Neural progenitor cell (in vitro differentiated cells): ENCODE measurements at regions not wholly inside any gene's neighbourhood (a gene's known extent, or its start where the extent isn't known, plus 50 kb on each side); places are given as distances from the start of the nearest gene placed in this dataset.

Experiments used
- DNase-seq: peaks from one replicate; pipeline ENCODE4 v3.0.0-alpha.2; 2016; ENCODE audit warnings: low spot score
- H2AFZ ChIP-seq: fragments of 200-600 bp; sonication (generic); replicated peaks from 2 replicates; pipeline ENCODE4 v1.6.1; 2016; ENCODE audit warnings: antibody characterized with exemption
- H3F3A ChIP-seq: fragments of 200-600 bp; sonication (generic); 2 replicates; pipeline ENCODE4 v1.6.1; 2016; ENCODE audit warnings: antibody characterized with exemption, low read depth
- H3K27ac ChIP-seq: fragments of 200-600 bp; sonication (generic); 2 replicates; pipeline ENCODE4 v1.5.1; 2016; ENCODE audit warnings: mild to moderate bottlenecking
- H3K27me3 ChIP-seq: fragments of 200-600 bp; sonication (generic); 2 replicates; pipeline ENCODE4 v1.6.1; 2016; ENCODE audit warnings: mild to moderate bottlenecking, moderate library complexity
- H3K36me3 ChIP-seq: fragments of 200-600 bp; sonication (generic); 2 replicates; pipeline ENCODE4 v1.5.1; 2016
- H3K4me1 ChIP-seq: fragments of 200-600 bp; sonication (generic); 2 replicates; pipeline ENCODE4 v1.6.1; 2016; ENCODE audit warnings: mixed run types
- H3K4me2 ChIP-seq: fragments of 200-600 bp; sonication (generic); 2 replicates; pipeline ENCODE4 v1.6.1; 2016
- H3K4me3 ChIP-seq: fragments of 200-600 bp; sonication (generic); 2 replicates; pipeline ENCODE4 v1.5.1; 2016
- H3K79me2 ChIP-seq: fragments of 200-600 bp; sonication (generic); 2 replicates; pipeline ENCODE4 v1.6.1; 2016; ENCODE audit warnings: low read depth
- H3K9ac ChIP-seq: fragments of 200-600 bp; sonication (generic); 2 replicates; pipeline ENCODE4 v1.6.1; 2016
- H3K9me3 ChIP-seq: fragments of 200-600 bp; sonication (generic); 2 replicates; pipeline ENCODE4 v1.5.1; 2016; ENCODE audit warnings: low read depth
- H4K20me1 ChIP-seq: fragments of 200-600 bp; sonication (generic); 2 replicates; pipeline ENCODE4 v1.6.1; 2016; ENCODE audit warnings: low read depth
- H3K27ac Mint-ChIP-seq: 3 replicates; pipeline ENCODE4 v1.8.0; 2021; ENCODE audit warnings: mixed read lengths
- H3K27me3 Mint-ChIP-seq: 2 replicates; pipeline ENCODE4 v1.8.0; 2022; ENCODE audit warnings: low read depth, mild to moderate bottlenecking, inconsistent platforms, moderate library complexity, mixed read lengths; ENCODE audit not compliant: insufficient read depth
- H3K36me3 Mint-ChIP-seq: 3 replicates; pipeline ENCODE4 v1.8.0; 2021; ENCODE audit warnings: mixed read lengths
- H3K4me1 Mint-ChIP-seq: 3 replicates; pipeline ENCODE4 v1.8.0; 2021; ENCODE audit warnings: mixed read lengths
- H3K4me3 Mint-ChIP-seq: 3 replicates; pipeline ENCODE4 v1.8.0; 2021; ENCODE audit warnings: mild to moderate bottlenecking, moderate library complexity, mixed read lengths
- H3K9me3 Mint-ChIP-seq: 3 replicates; pipeline ENCODE4 v1.8.0; 2020; ENCODE audit warnings: mixed read lengths
- CTCF ChIP-seq: fragments of 200-600 bp; sonication (generic); IDR thresholded peaks from 2 replicates; pipeline ENCODE4 v1.5.1; 2017; ENCODE audit warnings: antibody characterized with exemption, mild to moderate bottlenecking
- EZH2 ChIP-seq: fragments of 200-600 bp; sonication (generic); IDR thresholded peaks from 2 replicates; pipeline ENCODE4 v1.6.1; 2017; ENCODE audit warnings: antibody characterized with exemption, mild to moderate bottlenecking, moderate library complexity
- EZH2phosphoT487 ChIP-seq: fragments of 200-600 bp; sonication (generic); IDR thresholded peaks from 2 replicates; pipeline ENCODE4 v1.6.1; 2017; ENCODE audit warnings: antibody characterized with exemption

- H3K9ac ChIP-seq: no peak overlapping the region
- peaks cover 34% of the 10 kb centered on the region for H3K4me1 Mint-ChIP-seq
- H3K9me3 Mint-ChIP-seq: no peaks in the 10 kb centered on the region
- no peak overlapping the region for H2AFZ ChIP-seq
- no peaks in the 10 kb centered on the region for H3F3A ChIP-seq
- H3K27ac ChIP-seq: no peak overlapping the region
- DNase-seq: no peak
- no peaks in the 10 kb centered on the region for H3K9me3 ChIP-seq
- H3K4me3 Mint-ChIP-seq: no peak overlapping the region
- no peak overlapping the region for H3K4me3 ChIP-seq
- peaks cover 2% of the 10 kb centered on the region for H3K27me3 Mint-ChIP-seq
- no peaks in the 10 kb centered on the region for H4K20me1 ChIP-seq
- no peaks in the 10 kb centered on the region for H3K4me1 ChIP-seq
- no peaks in the 10 kb centered on the region for H3K79me2 ChIP-seq
- no peak for TF ChIP-seq CTCF
- no peak for TF ChIP-seq EZH2phosphoT487
- no peak for TF ChIP-seq EZH2
- H3K27ac Mint-ChIP-seq: no peak overlapping the region
- H3K27me3 ChIP-seq: no peaks in the 10 kb centered on the region
- H3K36me3 Mint-ChIP-seq: no peaks in the 10 kb centered on the region
- H3K36me3 ChIP-seq: no peaks in the 10 kb centered on the region
- H3K4me2 ChIP-seq: no peak overlapping the region
These were observed 154.1 kb upstream of the TNP1 start for GRCh38 chr2:217013926-217014325.

- Histone ChIP-seq H2AFZ (no peak overlapping the region), H3F3A (no peaks in the 10 kb centered on the region), H3K27ac (no peak overlapping the region), H4K20me1 (no peaks in the 10 kb centered on the region), H3K4me1 (no peaks in the 10 kb centered on the region), H3K36me3 (no peaks in the 10 kb centered on the region), H3K27me3 (no peaks in the 10 kb centered on the region), H3K9me3 (no peaks in the 10 kb centered on the region), H3K79me2 (no peaks in the 10 kb centered on the region), H3K9ac (no peak overlapping the region), H3K4me3 (no peak overlapping the region), H3K4me2 (no peak overlapping the region)
- no peak for DNase-seq
- Mint-ChIP-seq H3K4me1 (peaks cover 18% of the 10 kb centered on the region), H3K36me3 (no peaks in the 10 kb centered on the region), H3K27ac (no peak overlapping the region), H3K27me3 (peaks cover 2% of the 10 kb centered on the region), H3K9me3 (no peaks in the 10 kb centered on the region), H3K4me3 (no peak overlapping the region)
- no peak for TF ChIP-seq EZH2
- no peak for TF ChIP-seq CTCF
- TF ChIP-seq EZH2phosphoT487: no peak
These were observed 151.7 kb upstream of the TNP1 start for GRCh38 chr2:217011576-217011975.

- Histone ChIP-seq H3K9me3 (no peaks in the 10 kb centered on the region), H3K79me2 (no peaks in the 10 kb centered on the region), H3K36me3 (no peaks in the 10 kb centered on the region), H3K27me3 (no peaks in the 10 kb centered on the region), H3F3A (no peaks in the 10 kb centered on the region), H3K27ac (no peak overlapping the region), H2AFZ (no peak overlapping the region), H3K4me1 (no peaks in the 10 kb centered on the region), H3K9ac (no peak overlapping the region), H3K4me2 (no peak overlapping the region), H4K20me1 (no peaks in the 10 kb centered on the region), H3K4me3 (no peak overlapping the region)
- H3K27ac Mint-ChIP-seq: no peak overlapping the region
- peaks cover 7% of the 10 kb centered on the region for H3K4me1 Mint-ChIP-seq
- no peak for DNase-seq
- H3K4me3 Mint-ChIP-seq: no peak overlapping the region
- peaks cover 2% of the 10 kb centered on the region for H3K27me3 Mint-ChIP-seq
- no peaks in the 10 kb centered on the region for H3K36me3 Mint-ChIP-seq
- TF ChIP-seq EZH2: no peak
- TF ChIP-seq CTCF: no peak
- no peak for TF ChIP-seq EZH2phosphoT487
- no peaks in the 10 kb centered on the region for H3K9me3 Mint-ChIP-seq
These were observed 150.3 kb upstream of the TNP1 start for GRCh38 chr2:217010173-217010572.

GRCh38 chr2:217008794-217009193 is 148.9 kb upstream of the TNP1 start:
- no peak overlapping the region for H2AFZ ChIP-seq
- H3K4me3 Mint-ChIP-seq: no peak overlapping the region

More at GRCh38 chr2:217008794-217009193, 148.9 kb upstream of the TNP1 start:
- DNase-seq: no peak
- no peaks in the 10 kb centered on the region for H3K27me3 Mint-ChIP-seq
- Histone ChIP-seq H3F3A (no peaks in the 10 kb centered on the region), H3K9ac (no peak overlapping the region), H3K9me3 (no peaks in the 10 kb centered on the region), H3K79me2 (no peaks in the 10 kb centered on the region), H3K27me3 (no peaks in the 10 kb centered on the region), H3K36me3 (no peaks in the 10 kb centered on the region), H3K4me1 (no peaks in the 10 kb centered on the region), H3K4me3 (no peak overlapping the region), H3K4me2 (no peak overlapping the region), H3K27ac (no peak overlapping the region), H4K20me1 (no peaks in the 10 kb centered on the region)
- TF ChIP-seq EZH2: no peak
- TF ChIP-seq CTCF: no peak
- no peak for TF ChIP-seq EZH2phosphoT487
- H3K27ac Mint-ChIP-seq: no peak overlapping the region
- no peaks in the 10 kb centered on the region for H3K9me3 Mint-ChIP-seq
- H3K4me1 Mint-ChIP-seq: no peaks in the 10 kb centered on the region
- no peaks in the 10 kb centered on the region for H3K36me3 Mint-ChIP-seq
